HG02678 (cell line): ENCODE measurements at regions not wholly inside any gene's neighbourhood (a gene's known extent, or its start where the extent isn't known, plus 50 kb on each side); places are given as distances from the start of the nearest gene placed in this dataset.

Experiments used
- ATAC-seq: cut with Tn5 transposase; IDR thresholded peaks from one replicate; pipeline ENCODE4 v1.9.1; 2021; ENCODE audit warnings: mild to moderate bottlenecking, moderate library complexity; ENCODE audit not compliant: unreplicated experiment

DNA sequence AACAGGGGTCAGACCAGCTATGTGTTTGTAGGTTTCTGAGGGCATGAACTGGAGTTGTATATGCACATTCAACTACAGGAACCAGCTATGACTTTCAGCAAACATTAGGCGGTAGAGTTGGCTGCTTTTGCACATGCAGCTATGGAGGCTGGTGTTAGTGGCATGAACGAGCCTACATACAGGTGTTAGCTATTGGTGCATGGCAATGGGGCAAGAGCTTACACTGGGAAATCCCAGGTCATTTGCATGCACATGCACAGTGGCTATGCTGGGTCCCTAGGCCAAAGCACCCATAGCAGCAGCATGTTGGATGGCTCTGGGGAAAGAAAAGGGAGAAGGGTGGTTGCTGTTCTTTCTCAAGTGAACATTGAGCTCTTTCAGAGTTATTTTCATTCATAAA is 1018.5 kb upstream of the PHF14 start:
- ATAC-seq, result no peak

DNA sequence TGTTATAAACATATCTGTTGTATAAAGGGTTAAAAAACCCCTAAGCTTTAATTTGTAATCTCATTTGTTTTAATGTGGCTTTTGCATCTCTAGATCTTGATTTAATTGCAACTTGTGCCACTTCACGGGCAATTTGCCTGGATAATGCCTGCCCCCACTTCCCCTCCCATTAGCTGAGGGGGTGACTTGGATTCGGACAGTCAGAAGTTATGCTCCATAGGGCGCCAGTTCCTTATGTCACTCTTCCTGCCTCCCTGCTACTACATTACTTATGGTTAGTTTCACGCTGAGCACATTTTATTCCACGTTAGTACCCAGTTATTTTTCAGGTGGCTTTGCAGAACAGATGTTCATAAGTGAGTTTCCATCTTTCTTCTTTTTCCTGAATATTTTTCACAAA is 1015.2 kb upstream of the PHF14 start:
- no peak for ATAC-seq

DNA sequence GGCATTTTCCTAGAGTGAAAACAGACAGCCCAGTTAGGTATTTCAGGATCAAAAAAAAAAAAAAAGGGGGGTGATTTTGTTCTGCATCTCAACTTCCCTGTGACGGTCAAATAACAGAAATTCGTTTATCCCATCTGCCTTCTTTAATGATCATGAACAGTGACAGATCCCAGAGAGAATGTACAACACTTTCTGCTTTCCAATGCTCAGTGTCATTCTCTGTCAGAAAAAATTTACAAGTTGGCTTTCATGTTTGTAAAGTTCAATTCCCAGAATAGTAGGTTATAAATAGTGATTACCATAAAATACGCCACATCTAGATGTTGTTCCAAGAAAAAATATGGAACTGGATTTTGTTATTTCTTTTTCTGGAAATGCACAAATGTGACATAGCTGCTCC is 1013.2 kb upstream of the PHF14 start:
- ATAC-seq, result no peak

DNA sequence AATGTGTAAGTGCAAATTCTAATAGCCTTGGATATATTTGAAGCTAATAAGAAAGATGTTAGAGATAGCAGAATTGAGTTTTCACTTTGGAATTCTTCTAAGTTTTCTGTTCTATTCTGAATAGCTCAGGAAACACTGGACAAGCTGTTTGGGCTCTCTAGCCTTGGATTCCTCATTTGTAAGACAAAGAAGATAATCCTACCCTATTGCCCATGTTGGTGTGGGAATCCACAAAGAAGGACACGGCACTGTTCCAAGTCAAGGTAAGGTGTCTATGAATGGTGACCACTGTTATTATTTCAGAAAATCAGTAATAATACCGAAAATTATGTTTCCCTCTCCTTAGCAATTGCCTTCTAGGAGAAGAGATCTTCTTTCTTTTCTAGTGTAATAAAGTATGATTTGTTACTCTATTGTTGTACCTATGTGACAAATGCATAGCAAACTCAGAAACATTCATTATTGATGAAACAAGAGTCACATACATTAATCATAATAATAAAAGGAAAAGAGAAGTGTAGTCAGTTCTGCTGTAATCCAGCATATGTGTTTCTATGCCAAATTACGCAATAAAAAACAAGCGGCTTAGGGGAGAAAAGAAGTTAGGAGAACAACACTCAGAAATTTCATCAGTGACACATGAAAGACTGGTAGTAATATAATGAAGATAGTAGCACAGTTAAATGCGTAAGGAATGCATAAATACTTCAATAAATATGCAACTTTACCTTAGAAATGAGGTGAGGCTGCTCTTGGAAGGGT is 1012.3 kb upstream of the PHF14 start:
- no peak for ATAC-seq

DNA sequence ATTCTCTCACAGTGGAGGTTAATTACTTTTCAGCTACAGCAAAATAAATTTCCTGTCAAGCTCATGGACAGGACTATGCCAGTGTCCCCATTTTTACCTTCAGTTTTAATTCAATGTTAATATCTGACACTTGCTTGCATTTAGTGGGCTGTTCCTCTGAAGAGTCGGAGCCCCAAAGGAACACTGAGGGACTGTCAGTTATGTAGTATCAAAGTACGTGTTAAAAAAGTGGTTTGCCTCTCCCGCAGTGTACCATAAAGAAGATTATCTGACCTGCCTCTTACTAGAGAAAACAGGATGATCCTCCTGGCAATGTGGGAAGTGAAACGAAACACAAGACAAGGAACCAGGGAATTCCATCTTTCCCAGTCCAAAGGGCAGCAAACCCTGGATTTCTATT is 1010.9 kb upstream of the PHF14 start:
- ATAC-seq, result no peak

DNA sequence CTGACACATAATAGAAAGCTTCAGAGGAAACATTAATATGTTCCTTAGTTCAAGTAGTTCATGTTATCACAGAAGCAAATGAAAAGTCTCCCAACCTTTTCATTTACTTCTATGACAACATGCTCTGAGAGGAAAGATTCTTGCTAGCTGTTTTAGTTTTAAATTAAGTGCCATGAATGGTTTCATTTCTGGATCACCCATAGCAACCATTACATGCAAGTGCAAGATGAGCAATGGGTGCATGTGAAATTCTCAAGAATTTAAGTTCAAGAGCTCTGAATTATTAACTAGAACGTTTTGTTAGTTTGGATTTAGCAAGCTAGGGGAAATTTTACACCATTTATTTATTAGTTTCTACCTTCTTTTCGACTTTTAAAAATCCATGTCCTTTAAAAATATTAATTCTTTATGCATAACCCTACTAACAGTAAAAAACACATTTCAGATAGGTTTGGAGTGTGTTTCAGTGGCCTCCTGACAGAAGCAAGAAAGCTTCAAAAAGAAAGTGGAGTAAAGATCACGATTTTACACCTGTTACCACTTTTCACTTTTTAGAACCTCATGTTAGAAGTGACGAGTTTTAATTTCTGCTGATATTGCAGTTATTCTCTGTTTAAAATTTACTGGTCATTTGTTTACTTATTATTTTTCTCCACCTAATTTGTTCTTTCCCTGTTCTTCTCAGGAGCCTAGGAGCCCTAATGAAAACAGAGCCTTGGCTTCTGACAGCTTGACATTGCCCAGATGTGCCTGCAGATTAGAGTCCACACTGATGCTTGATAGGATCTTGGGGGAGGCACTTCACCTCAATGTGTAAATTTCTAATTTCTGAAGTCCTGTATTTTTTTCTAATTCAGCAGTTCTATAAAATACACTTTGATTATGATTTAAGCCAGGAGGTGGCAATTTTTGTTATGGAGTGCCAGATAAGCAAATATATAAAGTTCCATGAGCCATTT is 995.3 kb upstream of the PHF14 start:
- ATAC-seq, result no peak

DNA sequence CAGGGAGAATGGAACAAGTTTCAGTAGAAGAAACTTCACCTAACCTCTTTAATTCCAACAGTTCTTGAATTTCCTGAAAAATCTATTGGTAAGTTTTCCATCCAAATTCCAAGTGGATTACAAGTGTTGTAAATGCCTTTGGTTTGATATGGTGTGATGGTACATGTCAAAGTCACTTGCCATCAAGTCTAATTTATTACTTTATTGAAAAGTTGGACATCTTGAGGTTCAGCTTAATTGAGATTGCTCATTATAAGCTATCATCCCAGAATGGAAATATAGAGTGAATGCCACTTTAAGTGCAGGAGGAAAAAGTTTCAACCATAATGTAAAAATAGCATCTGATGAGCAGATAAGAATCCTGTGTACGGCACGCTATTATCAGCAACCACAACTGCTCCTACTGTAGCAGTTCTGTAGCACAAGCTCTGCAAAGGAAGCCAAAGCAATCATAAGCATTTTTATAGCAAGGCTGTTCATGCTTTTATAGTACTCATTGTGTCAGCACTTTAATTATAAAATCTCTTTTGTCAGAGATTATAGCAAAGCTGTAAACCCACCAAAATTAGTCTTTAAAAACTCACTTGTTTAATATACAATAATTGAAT is 991.8 kb upstream of the PHF14 start:
- no peak for ATAC-seq

DNA sequence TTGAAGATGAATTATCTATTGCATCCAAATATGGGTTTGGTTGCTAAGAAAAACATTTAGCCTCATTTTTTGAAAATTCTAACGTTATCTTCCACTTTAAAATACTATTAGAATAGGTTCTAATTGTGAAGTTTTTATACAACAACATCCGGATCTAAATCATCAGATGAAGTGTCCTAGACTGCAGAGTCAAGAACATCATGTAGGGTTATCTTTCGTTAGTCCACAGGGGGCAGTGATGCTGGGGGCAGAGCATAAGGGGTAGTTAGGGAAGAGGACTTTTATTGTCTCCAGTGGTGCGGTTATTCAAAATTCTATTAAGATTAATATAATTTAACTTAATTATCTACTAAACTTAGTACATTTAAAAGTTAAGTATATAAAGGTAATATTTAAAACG is 990.6 kb upstream of the PHF14 start:
- no peak for ATAC-seq

DNA sequence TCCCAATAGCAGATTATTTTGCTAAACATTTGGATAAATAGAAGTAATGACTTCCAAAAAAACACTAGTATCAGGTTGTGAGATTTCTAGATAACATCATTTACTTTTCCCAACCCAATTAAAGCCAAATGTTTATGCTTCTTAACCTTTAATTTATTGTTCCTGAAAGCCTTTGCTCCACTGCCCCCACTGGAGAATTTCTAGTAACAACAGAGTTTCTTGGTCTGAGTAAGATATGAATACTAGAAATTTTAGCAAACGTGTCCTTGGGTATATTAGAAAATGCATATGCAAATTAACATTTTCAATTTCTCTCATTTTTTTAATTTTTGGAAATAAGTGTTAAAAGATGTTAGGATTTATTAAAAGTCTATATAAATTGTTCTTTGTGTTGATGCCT is 958.0 kb upstream of the PHF14 start:
- ATAC-seq, result no peak

DNA sequence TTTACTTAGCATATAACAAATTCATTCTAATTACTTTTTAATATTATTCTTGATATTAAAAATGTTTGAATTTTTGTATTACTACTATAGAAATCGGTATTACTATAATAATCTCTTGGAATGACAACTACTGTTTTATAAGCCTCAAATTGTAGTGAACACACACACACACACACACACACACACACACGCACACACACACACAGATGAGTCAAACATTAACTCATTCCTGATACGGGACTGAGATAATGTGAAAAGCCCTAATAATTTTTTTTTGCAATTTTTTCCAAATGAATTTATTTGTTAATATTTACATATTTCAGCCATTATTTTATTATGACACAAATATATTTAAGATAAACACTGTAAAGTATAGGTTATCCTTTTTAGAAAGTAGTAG is 951.2 kb upstream of the PHF14 start:
- ATAC-seq, result no peak

DNA sequence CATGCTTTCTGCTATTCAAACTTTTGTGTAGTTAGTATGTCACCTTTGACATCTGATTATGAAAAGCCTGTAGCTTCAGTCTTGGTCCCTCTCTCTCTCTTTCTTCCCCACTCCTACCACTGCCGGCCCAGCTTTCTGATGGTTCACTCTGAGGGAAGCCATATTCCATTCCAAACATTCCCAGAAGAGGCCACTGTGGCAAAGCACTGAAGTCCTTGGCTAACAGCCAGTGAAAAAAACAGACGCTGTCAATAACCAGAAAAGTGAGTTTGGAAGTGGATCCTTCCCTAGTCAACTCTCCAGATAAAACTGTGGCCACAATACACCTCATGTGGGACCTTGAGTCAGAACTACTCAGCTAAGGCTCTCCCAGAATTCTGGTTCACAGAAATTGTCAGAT is 950.7 kb upstream of the PHF14 start:
- no peak for ATAC-seq

DNA sequence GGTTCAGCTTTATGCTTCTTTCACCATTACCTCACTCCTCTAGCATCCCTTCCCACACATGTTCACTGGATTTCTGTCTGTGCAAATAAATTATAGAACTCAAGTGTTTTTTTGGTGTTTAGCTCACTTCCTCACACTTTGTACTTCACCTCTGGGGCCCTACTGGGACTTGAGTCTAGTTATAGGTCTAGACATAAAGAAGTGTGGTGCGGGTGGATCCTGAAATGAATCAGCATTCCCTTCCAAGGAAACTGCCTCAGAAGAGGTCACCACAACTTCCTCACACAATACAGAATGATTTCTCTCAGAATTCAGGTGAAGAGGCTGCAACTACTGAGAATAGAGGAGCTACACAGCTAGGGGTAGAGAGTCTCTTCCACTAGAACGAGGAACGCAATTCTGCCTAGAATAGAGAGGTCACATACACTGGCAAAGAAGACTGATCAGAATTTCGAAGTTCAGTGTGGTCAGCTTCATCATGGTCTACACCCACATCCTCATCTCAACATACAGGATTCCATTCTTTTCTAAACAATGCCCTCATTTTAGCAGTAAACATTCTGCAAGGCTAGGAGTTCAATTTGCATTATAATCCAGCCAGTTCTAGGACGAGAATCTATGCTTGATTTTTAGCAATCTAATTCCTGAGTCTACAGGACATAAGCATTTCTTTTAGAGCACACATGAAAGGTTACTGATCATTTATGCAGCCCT is 938.7 kb upstream of the PHF14 start:
- ATAC-seq, result no peak

DNA sequence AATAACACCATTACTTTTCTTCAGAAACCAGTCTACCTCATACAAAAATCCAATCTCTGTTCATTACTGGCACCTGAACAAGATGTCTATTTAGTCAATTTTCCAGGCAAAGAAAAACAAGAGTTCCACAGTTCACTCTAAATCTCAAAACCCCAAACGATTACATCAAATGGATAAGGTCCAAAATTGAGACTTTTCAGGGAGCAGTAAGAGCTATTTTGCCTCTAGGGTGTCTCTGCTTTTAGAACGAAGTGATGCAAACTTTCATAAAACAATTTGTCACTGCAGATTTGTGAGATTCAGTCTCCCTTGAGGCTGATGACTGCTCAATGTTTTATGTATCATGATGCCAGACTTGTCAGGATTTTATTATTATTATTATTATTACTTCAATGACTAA is 937.0 kb upstream of the PHF14 start:
- ATAC-seq, result no peak

DNA sequence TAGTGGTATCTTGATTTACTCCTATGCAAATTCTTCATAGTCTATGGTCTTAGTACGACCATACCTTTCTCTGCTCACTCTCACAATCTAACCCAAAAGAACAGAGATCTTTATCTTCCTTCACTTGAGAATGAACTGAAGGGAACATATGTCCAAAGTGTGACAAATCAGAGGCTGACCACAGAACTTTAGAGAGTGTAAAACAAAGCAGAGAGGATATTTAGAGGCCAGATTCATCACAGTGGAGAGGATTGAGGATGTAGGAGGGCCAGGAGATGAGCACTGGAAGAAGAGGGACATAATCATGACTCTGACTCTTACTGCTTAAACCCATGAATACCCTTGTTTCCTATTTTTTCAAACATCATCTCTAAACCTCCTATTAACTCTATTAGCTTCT is 935.3 kb upstream of the PHF14 start:
- no peak for ATAC-seq

DNA sequence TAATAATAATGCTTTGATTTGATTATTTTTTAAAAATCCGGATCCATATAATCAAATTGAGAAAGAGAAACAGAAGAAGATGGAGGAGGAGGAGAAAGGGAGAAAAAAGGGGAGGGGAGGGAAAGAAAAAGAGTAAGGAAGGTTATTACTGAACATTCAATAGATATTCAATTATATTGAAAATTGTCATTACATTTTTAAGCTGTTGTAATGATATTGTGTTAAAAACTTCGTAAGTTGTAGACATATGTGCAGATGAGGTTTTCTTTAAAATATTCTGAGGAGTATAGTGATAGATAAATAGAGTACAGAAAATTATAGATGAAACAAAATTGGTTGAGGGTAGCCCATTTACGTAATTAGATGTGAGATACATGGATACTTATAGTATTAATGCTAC is 933.0 kb upstream of the PHF14 start:
- ATAC-seq, result no peak

DNA sequence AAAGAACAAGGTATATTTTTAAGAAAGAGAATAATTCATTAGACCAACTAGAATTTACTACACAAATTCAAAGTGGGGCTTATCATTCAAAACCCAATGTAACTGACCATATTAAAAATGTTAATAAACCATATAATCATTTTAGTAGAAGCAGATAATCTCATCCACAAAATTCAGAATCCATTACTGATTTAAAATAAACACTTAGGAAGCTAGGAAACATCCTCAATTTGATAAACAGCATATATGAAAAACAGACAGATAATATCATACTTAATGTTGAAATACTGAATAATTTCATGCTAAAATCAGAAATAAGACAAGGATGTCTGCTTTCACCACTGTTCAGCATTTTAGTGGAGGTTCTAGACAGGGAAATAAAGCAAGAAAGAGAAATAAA is 902.8 kb upstream of the PHF14 start:
- no peak for ATAC-seq

DNA sequence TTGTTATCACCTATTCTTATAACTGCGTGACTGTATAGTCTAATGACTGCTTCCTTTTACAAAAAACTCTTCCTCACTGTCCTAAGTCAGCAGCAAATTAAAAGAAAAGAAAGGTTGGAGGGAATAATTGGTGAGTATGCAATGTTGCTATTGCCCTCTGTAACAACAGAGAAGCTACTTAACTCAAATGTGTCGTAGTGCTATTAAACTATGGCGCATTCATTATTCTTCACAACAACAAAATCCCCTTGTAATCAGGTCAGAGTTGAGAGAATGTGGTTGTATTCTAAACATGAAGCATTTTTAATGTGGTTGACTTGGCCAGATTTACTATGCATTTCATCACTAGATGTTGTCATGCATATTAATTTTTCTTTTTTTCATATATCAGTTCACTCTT is 897.8 kb upstream of the PHF14 start:
- ATAC-seq, result no peak

DNA sequence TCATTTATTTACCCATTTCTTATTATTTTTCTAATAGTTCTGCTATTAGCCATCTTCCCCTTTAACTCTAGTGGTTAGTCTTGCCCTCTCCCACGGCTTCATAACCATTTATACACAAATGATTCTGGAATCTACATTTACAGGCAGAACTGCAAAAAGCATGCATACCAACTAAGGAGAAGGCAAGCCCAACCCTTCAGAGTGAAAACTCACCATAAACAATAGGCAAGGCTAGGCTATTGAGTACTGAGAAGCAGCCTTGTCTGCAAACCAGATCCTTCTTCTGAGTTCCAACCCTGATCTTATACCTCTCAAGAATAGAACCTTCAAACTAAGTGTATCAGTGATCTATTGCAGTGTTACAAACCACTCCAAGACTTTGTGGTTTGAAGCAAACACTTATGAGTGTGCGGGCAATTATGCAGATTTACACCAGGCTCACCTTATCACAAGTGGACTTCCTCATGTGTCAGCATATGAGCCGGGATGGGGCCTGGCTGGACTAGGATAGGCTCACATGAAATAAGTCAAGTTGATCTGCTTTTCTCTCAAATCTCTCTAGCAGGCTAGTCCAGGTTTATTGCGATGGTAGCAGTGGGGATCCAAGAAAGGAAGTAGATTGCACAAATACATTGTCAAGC is 896.9 kb upstream of the PHF14 start:
- no peak for ATAC-seq

DNA sequence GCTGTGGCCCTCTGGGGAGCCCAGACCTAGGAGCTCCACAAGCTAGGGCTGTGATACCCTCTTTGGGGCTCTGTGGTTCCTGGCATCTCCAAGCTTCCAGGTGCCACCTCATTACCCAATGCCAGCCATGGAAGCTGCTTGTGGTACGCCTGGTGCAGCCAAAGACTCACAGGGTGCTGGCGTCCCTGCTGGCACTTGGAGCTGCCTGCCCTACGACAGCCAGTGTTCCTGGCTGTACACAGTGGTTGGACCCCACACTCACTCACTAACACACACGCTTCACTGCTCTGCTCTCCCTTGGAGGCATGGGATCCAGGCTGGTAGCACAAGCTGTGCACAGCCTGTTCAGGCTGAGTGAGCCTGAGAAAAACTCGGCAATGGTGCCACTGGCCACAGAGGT is 894.1 kb upstream of the PHF14 start:
- ATAC-seq, result no peak

DNA sequence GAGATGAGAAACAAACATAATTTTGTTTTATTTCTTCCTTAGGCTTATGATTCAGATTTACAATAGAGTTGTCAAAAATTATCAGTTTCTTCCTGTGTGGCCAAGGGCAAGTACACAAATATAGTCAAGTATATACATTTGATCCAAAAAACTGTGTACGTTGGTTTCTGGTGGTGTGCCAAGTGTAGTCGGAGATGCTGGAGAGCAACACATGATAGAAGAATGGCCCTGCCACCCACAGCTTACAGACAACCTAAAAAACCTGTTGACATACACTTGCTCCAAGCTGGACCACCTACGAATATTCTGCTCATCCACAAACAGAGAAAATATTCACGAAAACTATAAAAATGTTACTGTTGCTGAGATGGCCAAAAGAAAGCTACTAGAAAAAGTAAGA is 890.8 kb upstream of the PHF14 start:
- ATAC-seq, result no peak

DNA sequence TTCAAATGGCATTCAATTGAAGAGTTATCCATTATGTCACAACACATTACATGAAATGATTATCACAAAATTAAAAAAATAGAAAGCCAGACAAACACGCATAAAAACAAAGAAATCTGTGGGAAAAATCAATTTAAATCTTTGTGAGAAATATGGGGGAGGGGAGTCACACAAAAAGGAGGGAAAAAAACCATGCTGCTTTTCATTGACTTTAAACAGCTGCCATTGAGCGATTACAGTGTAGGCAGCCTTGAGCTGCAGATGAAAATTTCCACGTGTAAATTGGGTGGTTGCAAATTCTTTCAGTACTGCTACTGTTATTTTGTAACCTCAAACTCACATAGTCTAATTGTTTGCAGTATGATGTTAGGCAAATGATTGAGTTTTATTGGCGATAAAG is 889.9 kb upstream of the PHF14 start:
- no peak for ATAC-seq
